ENCODE measurements at regions not wholly inside any gene's neighbourhood (a gene's known extent, or its start where the extent isn't known, plus 50 kb on each side); places are given as distances from the start of the nearest gene placed in this dataset.
A peak's percentile ranks its signal among the peaks of the same experiment; 100 is the strongest.
"Not testable (repeated sequence)": the region's sequence is repeated elsewhere in the genome, so short reads cannot be mapped to it uniquely, and the experiment has no call there.

- H3K9me3 ChIP-seq (ENCODE audit: insufficient read depth in 2 of 2, low read depth in 1 of 2, low read length in 1 of 2); H4K8ac ChIP-seq (ENCODE audit: extremely low read depth, insufficient read depth, low read length); H3K18ac ChIP-seq (ENCODE audit: extremely low read depth, low read length); H3K36me3 ChIP-seq (ENCODE audit: control insufficient read depth in 2 of 4, insufficient read depth in 4 of 4, low read length in 3 of 4); H2BK20ac ChIP-seq (ENCODE audit: low read length); H3K4ac ChIP-seq (replicated peaks; ENCODE audit: insufficient read length, low read depth, low read length); H4K20me1 ChIP-seq (replicated peaks in 1 of 2; ENCODE audit: control insufficient read depth in 1 of 2, insufficient read depth in 2 of 2, low read length in 2 of 2); H4K91ac ChIP-seq (replicated peaks; ENCODE audit: insufficient read length, low read length); H3K4me3 ChIP-seq (ENCODE audit: extremely low read depth in 1 of 4, insufficient read depth in 2 of 4, low read depth in 3 of 4, low read length in 4 of 4); POLR2A ChIA-PET (ENCODE audit: partially characterized antibody); H3K23me2 ChIP-seq (ENCODE audit: low read depth, low read length); H3K4me1 ChIP-seq (replicated peaks in 1 of 4; ENCODE audit: control insufficient read depth in 3 of 4, insufficient read depth in 4 of 4, low read length in 3 of 4); H2AK5ac ChIP-seq (ENCODE audit: low read depth, low read length); H3K4me2 ChIP-seq (ENCODE audit: insufficient read depth in 1 of 2, low read depth in 2 of 2, low read length in 2 of 2); H2BK120ac ChIP-seq (replicated peaks; ENCODE audit: low read depth, low read length); H3K79me1 ChIP-seq (ENCODE audit: low read depth, low read length); H3K14ac ChIP-seq (ENCODE audit: insufficient read length); H3K27ac ChIP-seq (ENCODE audit: low read depth, low read length); H3K23ac ChIP-seq (ENCODE audit: insufficient read length); H2BK15ac ChIP-seq (ENCODE audit: low read length); H3K9ac ChIP-seq (replicated peaks in 1 of 4; ENCODE audit: extremely low read depth in 1 of 4, low read depth in 3 of 4, low read length in 3 of 4); H2BK5ac ChIP-seq (ENCODE audit: low read depth, low read length); H2BK12ac ChIP-seq (ENCODE audit: low read depth, low read length); H4K5ac ChIP-seq (ENCODE audit: insufficient read length, low read depth, low read length); H2AFZ ChIP-seq (ENCODE audit: low read length); H3K79me2 ChIP-seq (ENCODE audit: control insufficient read depth in 1 of 2, insufficient read depth in 2 of 2, low read length in 2 of 2); H3K56ac ChIP-seq (replicated peaks; ENCODE audit: insufficient read length, low read depth, low read length); H3K27me3 ChIP-seq (replicated peaks in 1 of 4; ENCODE audit: control insufficient read depth in 3 of 4, extremely low read depth in 1 of 4, insufficient read depth in 3 of 4, low read length in 3 of 4); DNase-seq (ENCODE audit: low read depth in 1 of 2, low spot score in 2 of 2): not testable (repeated sequence)
- CTCF ChIA-PET (ENCODE audit: partially characterized antibody) = interaction anchor here (1.0 to 1.3 kb wide), 3 partner anchors 29 to 111 kb away, joined by 3 read pairs; no protein-coding TSS in a partner anchor
- WGBS, 2 experiments (ENCODE audit: extremely low coverage in 1 of 2, insufficient coverage in 1 of 2, insufficient read length in 1 of 2, insufficient replicate concordance in 2 of 2, low coverage in 1 of 2, low lambda C conversion rate in 2 of 2, missing lambda C conversion rate in 1 of 2) = 64% methylated on average over 1 of the region's 2 CpGs; no CpG with 5 or more reads in 1 of the 2 experiments
- FAIRE-seq = peak; percentile 68
Observed at GRCh38 chr2:187610450-187610849, 56.2 kb upstream of the TFPI start.

All from H1 (cell line).